ENCODE measurements at regions not wholly inside any gene's neighbourhood (a gene's known extent, or its start where the extent isn't known, plus 50 kb on each side); places are given as distances from the start of the nearest gene placed in this dataset.

DNA sequence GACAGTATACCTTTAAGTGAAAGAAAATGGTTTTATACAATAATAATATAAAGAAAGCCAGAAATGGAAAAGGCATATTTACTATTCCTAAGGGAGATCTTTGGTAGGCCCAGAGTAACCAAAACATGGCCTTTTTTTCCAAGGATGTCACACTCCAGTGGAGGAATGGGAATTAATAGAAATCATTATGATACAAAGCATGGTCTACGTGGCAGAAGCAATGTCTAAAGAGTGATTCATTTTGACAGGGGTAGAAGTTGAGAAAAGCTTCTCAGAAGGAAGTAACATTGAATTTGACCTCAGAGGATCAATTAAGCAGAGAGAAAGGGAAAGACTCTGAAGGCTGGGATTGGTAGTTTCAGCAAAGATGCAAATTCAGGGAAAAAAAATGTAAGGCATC, 208.6 kb downstream of the BTG1 start:
- Mint-ChIP-seq H3K4me3 (no peak overlapping the region), H3K4me1 (no peaks in the 10 kb centered on the region), H3K9me3 (ENCODE audit: insufficient read depth) (no peaks in the 10 kb centered on the region), H3K27me3 (peaks cover 7% of the 10 kb centered on the region), H3K27ac (no peak overlapping the region)
- no peak overlapping the region for H2AFZ ChIP-seq (ENCODE audit: insufficient read depth, low read depth, low read length, poor library complexity, severe bottlenecking)
- H3K36me3 ChIP-seq (replicated peaks in 1 of 2; ENCODE audit: control extremely low read depth in 1 of 2, control insufficient read depth in 1 of 2, extremely low read depth in 1 of 2, insufficient read depth in 2 of 2, low read length in 1 of 2) = no peaks in the 10 kb centered on the region
- TF ChIP-seq, protein P1, sequence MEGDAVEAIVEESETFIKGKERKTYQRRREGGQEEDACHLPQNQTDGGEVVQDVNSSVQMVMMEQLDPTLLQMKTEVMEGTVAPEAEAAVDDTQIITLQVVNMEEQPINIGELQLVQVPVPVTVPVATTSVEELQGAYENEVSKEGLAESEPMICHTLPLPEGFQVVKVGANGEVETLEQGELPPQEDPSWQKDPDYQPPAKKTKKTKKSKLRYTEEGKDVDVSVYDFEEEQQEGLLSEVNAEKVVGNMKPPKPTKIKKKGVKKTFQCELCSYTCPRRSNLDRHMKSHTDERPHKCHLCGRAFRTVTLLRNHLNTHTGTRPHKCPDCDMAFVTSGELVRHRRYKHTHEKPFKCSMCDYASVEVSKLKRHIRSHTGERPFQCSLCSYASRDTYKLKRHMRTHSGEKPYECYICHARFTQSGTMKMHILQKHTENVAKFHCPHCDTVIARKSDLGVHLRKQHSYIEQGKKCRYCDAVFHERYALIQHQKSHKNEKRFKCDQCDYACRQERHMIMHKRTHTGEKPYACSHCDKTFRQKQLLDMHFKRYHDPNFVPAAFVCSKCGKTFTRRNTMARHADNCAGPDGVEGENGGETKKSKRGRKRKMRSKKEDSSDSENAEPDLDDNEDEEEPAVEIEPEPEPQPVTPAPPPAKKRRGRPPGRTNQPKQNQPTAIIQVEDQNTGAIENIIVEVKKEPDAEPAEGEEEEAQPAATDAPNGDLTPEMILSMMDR (IDR thresholded peaks at IDR 0.05) = no peak
- TF ChIP-seq EZH2 (IDR thresholded peaks at IDR 0.05; ENCODE audit: borderline replicate concordance, insufficient read depth, low read depth, low read length, poor library complexity, severe bottlenecking) = no peak
- DNase-seq (no peak), ATAC-seq (ENCODE audit: low read depth) (no peak)
- no peak overlapping the region for H3K9ac ChIP-seq (ENCODE audit: low read length)
- H3K27ac ChIP-seq (ENCODE audit: low read length in 2 of 2) = no peak overlapping the region
- intact Hi-C loops (cut with micrococcal nuclease) = no loop called here
- H3K9me3 ChIP-seq (ENCODE audit: control extremely low read depth in 1 of 3, control insufficient read depth in 2 of 3, insufficient read depth in 1 of 3, low read length in 2 of 3) = no peaks in the 10 kb centered on the region
- no peaks in the 10 kb centered on the region for H3K4me1 ChIP-seq (ENCODE audit: control insufficient read depth in 2 of 2, insufficient read depth in 2 of 2, low read length in 2 of 2)
- WGBS (ENCODE audit: insufficient coverage) = 100% methylated on average over 1 of the region's 1 CpG
- no peaks in the 10 kb centered on the region for H3K27me3 ChIP-seq (replicated peaks in 1 of 4; ENCODE audit: control extremely low read depth in 1 of 4, control insufficient read depth in 3 of 4, insufficient read depth in 4 of 4, low read length in 3 of 4)
- no peak overlapping the region for H3K4me3 ChIP-seq (ENCODE audit: control extremely low read depth in 1 of 5, extremely low read depth in 1 of 5, insufficient read depth in 1 of 5, low read depth in 2 of 5, low read length in 4 of 5)
- no peaks in the 10 kb centered on the region for H4K20me1 ChIP-seq (ENCODE audit: control insufficient read depth, insufficient read depth, low read length, poor library complexity, severe bottlenecking)
- ChIA-PET CTCF (no interaction called here), POLR2A (no interaction called here)
- H3K79me2 ChIP-seq (ENCODE audit: control insufficient read depth, insufficient read depth, low read length) = no peaks in the 10 kb centered on the region
- H3K4me2 ChIP-seq (replicated peaks; ENCODE audit: low read depth, low read length, poor library complexity, severe bottlenecking) = no peak overlapping the region

DNA sequence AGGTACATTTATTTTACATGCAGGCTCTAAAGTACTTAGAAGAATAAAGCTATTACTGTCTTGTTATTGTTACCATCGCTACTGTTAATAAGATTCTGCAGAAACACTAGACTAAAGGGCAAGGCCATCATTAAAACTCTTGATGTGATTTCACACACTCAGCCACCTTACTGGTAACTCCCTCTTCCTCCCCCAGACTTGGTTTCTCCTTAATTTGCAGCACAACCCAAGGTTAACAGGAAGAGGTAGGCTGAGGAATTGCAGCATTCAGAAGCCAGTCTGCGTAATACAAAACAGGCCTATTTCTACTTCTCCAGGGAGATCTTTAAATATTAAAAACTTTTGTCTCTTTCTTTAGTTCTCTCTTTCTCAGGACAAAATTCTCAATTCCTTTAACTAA, 210.3 kb downstream of the BTG1 start:
- Histone ChIP-seq H3K27ac (ENCODE audit: low read length in 2 of 2) (no peak overlapping the region), H4K20me1 (ENCODE audit: control insufficient read depth, insufficient read depth, low read length, poor library complexity, severe bottlenecking) (no peaks in the 10 kb centered on the region), H3K4me1 (ENCODE audit: control insufficient read depth in 2 of 2, insufficient read depth in 2 of 2, low read length in 2 of 2) (no peaks in the 10 kb centered on the region), H3K4me3 (ENCODE audit: control extremely low read depth in 1 of 5, extremely low read depth in 1 of 5, insufficient read depth in 1 of 5, low read depth in 2 of 5, low read length in 4 of 5) (no peak overlapping the region), H3K27me3 (replicated peaks in 1 of 4; ENCODE audit: control extremely low read depth in 1 of 4, control insufficient read depth in 3 of 4, insufficient read depth in 4 of 4, low read length in 3 of 4) (no peaks in the 10 kb centered on the region), H3K9ac (ENCODE audit: low read length) (no peak overlapping the region), H3K9me3 (ENCODE audit: control extremely low read depth in 1 of 3, control insufficient read depth in 2 of 3, insufficient read depth in 1 of 3, low read length in 2 of 3) (no peaks in the 10 kb centered on the region), H3K4me2 (replicated peaks; ENCODE audit: low read depth, low read length, poor library complexity, severe bottlenecking) (no peak overlapping the region), H3K36me3 (replicated peaks in 1 of 2; ENCODE audit: control extremely low read depth in 1 of 2, control insufficient read depth in 1 of 2, extremely low read depth in 1 of 2, insufficient read depth in 2 of 2, low read length in 1 of 2) (no peaks in the 10 kb centered on the region), H3K79me2 (ENCODE audit: control insufficient read depth, insufficient read depth, low read length) (no peaks in the 10 kb centered on the region), H2AFZ (ENCODE audit: insufficient read depth, low read depth, low read length, poor library complexity, severe bottlenecking) (no peak overlapping the region)
- Mint-ChIP-seq H3K27me3 (no peaks in the 10 kb centered on the region), H3K4me1 (no peaks in the 10 kb centered on the region), H3K4me3 (no peak overlapping the region), H3K27ac (no peak overlapping the region), H3K9me3 (ENCODE audit: insufficient read depth) (no peaks in the 10 kb centered on the region)
- DNase-seq (no peak), ATAC-seq (ENCODE audit: low read depth) (no peak)
- POLR2A ChIA-PET = no interaction called here
- CTCF ChIA-PET = no interaction called here
- WGBS (ENCODE audit: insufficient coverage) = no CpG with 5 or more reads among the region's 2 CpGs
- intact Hi-C loops (cut with micrococcal nuclease) = no loop called here
- no peak for TF ChIP-seq EZH2 (IDR thresholded peaks at IDR 0.05; ENCODE audit: borderline replicate concordance, insufficient read depth, low read depth, low read length, poor library complexity, severe bottlenecking)
- TF ChIP-seq, protein P1 (IDR thresholded peaks at IDR 0.05) = no peak
